ENCODE measurements at regions not wholly inside any gene's neighbourhood (a gene's known extent, or its start where the extent isn't known, plus 50 kb on each side); places are given as distances from the start of the nearest gene placed in this dataset.

GRCh38 chr2:111219285-111219684, 98.6 kb downstream of the BCL2L11 start:
- H3K4me3 ChIP-seq (ENCODE audit: low read depth, low read length): no peak overlapping the region
- TF ChIP-seq, protein P1, sequence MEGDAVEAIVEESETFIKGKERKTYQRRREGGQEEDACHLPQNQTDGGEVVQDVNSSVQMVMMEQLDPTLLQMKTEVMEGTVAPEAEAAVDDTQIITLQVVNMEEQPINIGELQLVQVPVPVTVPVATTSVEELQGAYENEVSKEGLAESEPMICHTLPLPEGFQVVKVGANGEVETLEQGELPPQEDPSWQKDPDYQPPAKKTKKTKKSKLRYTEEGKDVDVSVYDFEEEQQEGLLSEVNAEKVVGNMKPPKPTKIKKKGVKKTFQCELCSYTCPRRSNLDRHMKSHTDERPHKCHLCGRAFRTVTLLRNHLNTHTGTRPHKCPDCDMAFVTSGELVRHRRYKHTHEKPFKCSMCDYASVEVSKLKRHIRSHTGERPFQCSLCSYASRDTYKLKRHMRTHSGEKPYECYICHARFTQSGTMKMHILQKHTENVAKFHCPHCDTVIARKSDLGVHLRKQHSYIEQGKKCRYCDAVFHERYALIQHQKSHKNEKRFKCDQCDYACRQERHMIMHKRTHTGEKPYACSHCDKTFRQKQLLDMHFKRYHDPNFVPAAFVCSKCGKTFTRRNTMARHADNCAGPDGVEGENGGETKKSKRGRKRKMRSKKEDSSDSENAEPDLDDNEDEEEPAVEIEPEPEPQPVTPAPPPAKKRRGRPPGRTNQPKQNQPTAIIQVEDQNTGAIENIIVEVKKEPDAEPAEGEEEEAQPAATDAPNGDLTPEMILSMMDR (conservative IDR thresholded peaks at IDR 0.05; ENCODE audit: low read depth, low read length): no peak
- DNase-seq (ENCODE audit: low read depth): no peak

DNA sequence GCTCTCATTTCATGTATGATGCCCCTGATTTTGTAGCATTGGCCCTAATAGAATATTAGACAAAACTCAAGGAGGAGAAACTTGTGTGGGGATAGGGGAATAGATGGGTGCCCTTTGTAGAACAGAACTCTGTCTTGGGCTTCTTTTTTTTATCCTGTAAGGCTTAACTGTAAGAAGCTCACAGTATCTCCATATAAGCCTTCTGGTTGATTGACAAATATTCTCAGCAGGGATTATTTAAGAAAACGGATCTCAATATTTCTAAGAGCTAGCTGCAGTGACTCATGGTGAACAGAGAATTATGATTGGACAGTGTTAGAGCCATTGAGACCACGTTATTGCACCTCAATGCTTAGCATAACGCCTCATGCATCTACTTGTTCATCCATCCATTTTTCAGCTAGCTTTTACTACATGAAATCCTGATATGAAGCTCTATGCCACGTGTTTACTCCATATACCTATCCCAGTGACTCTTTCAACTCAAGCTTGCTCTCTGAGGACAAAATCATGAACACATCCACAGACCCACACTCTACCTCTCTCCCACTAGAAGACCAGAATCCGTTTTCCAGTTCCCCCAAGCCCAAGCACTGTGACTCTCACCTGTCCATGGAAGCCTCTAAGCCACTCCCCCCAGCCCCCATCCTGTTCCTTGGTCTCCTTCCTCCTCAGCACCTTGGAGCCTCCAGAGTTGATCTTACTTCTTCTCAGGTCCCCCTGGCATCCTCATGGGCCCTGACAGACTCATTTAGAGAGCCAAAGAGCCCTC, 99.2 kb downstream of the BCL2L11 start:
- no peak overlapping the region for H3K4me3 ChIP-seq (ENCODE audit: low read depth, low read length)
- peak; percentile 36 for DNase-seq (ENCODE audit: low read depth)
- TF ChIP-seq, protein P1 (conservative IDR thresholded peaks at IDR 0.05; ENCODE audit: low read depth, low read length): no peak

DNA sequence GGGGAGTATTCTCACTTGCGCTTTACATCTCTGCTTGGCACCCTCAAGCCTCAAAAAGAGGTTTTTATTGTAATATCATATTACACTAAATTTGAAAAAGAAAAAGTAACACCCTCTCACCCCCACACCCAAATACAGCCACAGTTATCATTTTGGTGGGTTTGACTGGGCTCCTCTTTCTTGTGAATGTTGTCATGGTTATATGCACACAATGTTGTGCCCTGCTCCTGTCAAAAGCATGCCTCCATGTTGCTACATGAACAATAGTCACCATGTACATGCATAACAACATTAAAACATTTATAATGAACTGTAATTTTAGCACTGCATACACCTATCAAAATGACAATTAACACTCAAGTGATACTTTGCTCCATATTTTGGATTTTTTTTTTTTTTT, 100.2 kb downstream of the BCL2L11 start:
- H3K4me3 ChIP-seq (ENCODE audit: low read depth, low read length): no peak overlapping the region
- DNase-seq (ENCODE audit: low read depth): no peak
- TF ChIP-seq, protein P1 (conservative IDR thresholded peaks at IDR 0.05; ENCODE audit: low read depth, low read length): no peak

GRCh38 chr2:111221701-111222100, 101.0 kb downstream of the BCL2L11 start:
- no peak overlapping the region for H3K4me3 ChIP-seq (ENCODE audit: low read depth, low read length)
- TF ChIP-seq, protein P1 (conservative IDR thresholded peaks at IDR 0.05; ENCODE audit: low read depth, low read length): no peak
- DNase-seq (ENCODE audit: low read depth): no peak

GRCh38 chr2:111222204-111222866, 101.6 kb downstream of the BCL2L11 start:
- no peak overlapping the region for H3K4me3 ChIP-seq (ENCODE audit: low read depth, low read length)
- TF ChIP-seq, protein P1 (conservative IDR thresholded peaks at IDR 0.05; ENCODE audit: low read depth, low read length): no peak
- no peak for DNase-seq (ENCODE audit: low read depth)

- H3K4me3 ChIP-seq (ENCODE audit: low read depth, low read length): no peak overlapping the region
- no peak for DNase-seq (ENCODE audit: low read depth)
- TF ChIP-seq, protein P1 (conservative IDR thresholded peaks at IDR 0.05; ENCODE audit: low read depth, low read length): no peak
Observed at GRCh38 chr2:111225856-111226255, 105.1 kb downstream of the BCL2L11 start.

Measured in choroid plexus epithelial cell (primary cell).